WTC11 (cell line): ENCODE measurements at regions not wholly inside any gene's neighbourhood (a gene's known extent, or its start where the extent isn't known, plus 50 kb on each side); places are given as distances from the start of the nearest gene placed in this dataset.

Source experiments
- ATAC-seq: fragments of 200-7000 bp; cut with Tn5 transposase; 2 replicates; pipeline ENCODE4 v1.10.0; 2021; ENCODE audit warnings: mild to moderate bottlenecking, moderate library complexity
- CTCF ChIA-PET: fragments of 300-600 bp; sonication (Branson Sonifier 250); formaldehyde crosslinking; loops from one replicate; lab custom pipeline; 2021; ENCODE audit warnings: antibody characterized with exemption; lab: Charles Lee
- POLR2A ChIA-PET: fragments of 350-600 bp; sonication (Branson Sonifier 250); formaldehyde crosslinking; loops from one replicate; lab custom pipeline; 2021; ENCODE audit warnings: antibody characterized with exemption; lab: Charles Lee
- DNase-seq: peaks from one replicate; pipeline ENCODE4 v3.0.0; 2021; ENCODE audit warnings: low spot score
- H3K27ac Mint-ChIP-seq: 2 replicates; pipeline ENCODE4 v1.8.0; 2021; ENCODE audit warnings: mixed read lengths
- H3K27me3 Mint-ChIP-seq: 2 replicates; pipeline ENCODE4 v1.8.0; 2021; ENCODE audit warnings: low read depth, mild to moderate bottlenecking, moderate library complexity, mixed read lengths
- H3K36me3 Mint-ChIP-seq: 2 replicates; pipeline ENCODE4 v1.8.0; 2021; ENCODE audit warnings: mixed read lengths
- H3K4me1 Mint-ChIP-seq: 2 replicates; pipeline ENCODE4 v1.8.0; 2022; ENCODE audit warnings: mixed read lengths
- H3K4me3 Mint-ChIP-seq: 2 replicates; pipeline ENCODE4 v1.8.0; 2021; ENCODE audit warnings: mild to moderate bottlenecking, moderate library complexity, mixed read lengths
- H3K9me3 Mint-ChIP-seq: 2 replicates; pipeline ENCODE4 v1.8.0; 2021; ENCODE audit warnings: mixed read lengths
- AR ChIP-seq: fragments of 250-450 bp; sonication (Bioruptor Pico); IDR thresholded peaks from 2 replicates; pipeline ENCODE4 v1.9.0; 2021; ENCODE audit warnings: mild to moderate bottlenecking
- ATF6 ChIP-seq: sonication (generic); formaldehyde crosslinking; IDR thresholded peaks from 2 replicates; pipeline ENCODE4 v1.8.1; 2023; ENCODE audit warnings: mild to moderate bottlenecking, missing genetic modification reagents
- FOXK1 ChIP-seq: sonication (generic); formaldehyde crosslinking; IDR thresholded peaks from 2 replicates; pipeline ENCODE4 v1.8.0; 2022; ENCODE audit warnings: mild to moderate bottlenecking, moderate library complexity, missing genetic modification reagents
- FOXP1 ChIP-seq: sonication (generic); formaldehyde crosslinking; IDR thresholded peaks from 2 replicates; pipeline ENCODE4 v1.8.0; 2022; ENCODE audit warnings: missing genetic modification reagents, mild to moderate bottlenecking, moderate library complexity, borderline replicate concordance
- GABPB1 ChIP-seq: sonication (generic); formaldehyde crosslinking; IDR thresholded peaks from 2 replicates; pipeline ENCODE4 v1.8.1; 2023; ENCODE audit warnings: mild to moderate bottlenecking, missing genetic modification reagents
- GRHL2 ChIP-seq: fragments of 250-450 bp; sonication (Bioruptor Pico); IDR thresholded peaks from 2 replicates; pipeline ENCODE4 v1.8.0; 2022; ENCODE audit warnings: mild to moderate bottlenecking, moderate library complexity; ENCODE audit not compliant: insufficient replicate concordance, severe bottlenecking
- HMGA2 ChIP-seq: fragments of 250-450 bp; sonication (Bioruptor Pico); IDR thresholded peaks from 2 replicates; pipeline ENCODE4 v1.4.0; 2021; ENCODE audit warnings: mild to moderate bottlenecking, moderate library complexity
- JAZF1 ChIP-seq: fragments of 250-450 bp; sonication (Bioruptor Pico); IDR thresholded peaks from 2 replicates; pipeline ENCODE4 v1.9.0; 2021; ENCODE audit warnings: moderate library complexity, mild to moderate bottlenecking, inconsistent platforms
- NFATC4 ChIP-seq: fragments of 250-450 bp; sonication (Bioruptor Pico); IDR thresholded peaks from 2 replicates; pipeline ENCODE4 v1.9.0; 2021; ENCODE audit warnings: mild to moderate bottlenecking
- NFYB ChIP-seq: sonication (generic); formaldehyde crosslinking; conservative IDR thresholded peaks from 2 replicates; pipeline ENCODE4 v1.8.0; 2022; ENCODE audit warnings: low read depth, missing genetic modification reagents
- NR3C1 ChIP-seq: sonication (generic); formaldehyde crosslinking; conservative IDR thresholded peaks from 2 replicates; pipeline ENCODE4 v1.8.1; 2023; ENCODE audit warnings: low read depth, mild to moderate bottlenecking, missing genetic modification reagents
- PREB ChIP-seq: sonication (generic); formaldehyde crosslinking; IDR thresholded peaks from 2 replicates; pipeline ENCODE4 v1.8.1; 2022; ENCODE audit warnings: mild to moderate bottlenecking, missing genetic modification reagents, moderate library complexity, borderline replicate concordance
- SOX15 ChIP-seq: fragments of 250-450 bp; sonication (Bioruptor Pico); IDR thresholded peaks from 2 replicates; pipeline ENCODE4 v1.9.0; 2021; ENCODE audit warnings: mild to moderate bottlenecking
- TCF7 ChIP-seq: sonication (generic); formaldehyde crosslinking; IDR thresholded peaks from 2 replicates; pipeline ENCODE4 v1.8.0; 2022; ENCODE audit warnings: mild to moderate bottlenecking, low read depth, missing genetic modification reagents, moderate library complexity
- ZNF232 ChIP-seq: sonication (generic); formaldehyde crosslinking; IDR thresholded peaks from 2 replicates; pipeline ENCODE4 v1.8.0; 2022; ENCODE audit warnings: mild to moderate bottlenecking, missing genetic modification reagents
- ZNF317 ChIP-seq: sonication (generic); formaldehyde crosslinking; IDR thresholded peaks from 2 replicates; pipeline ENCODE4 v1.8.1; 2023; ENCODE audit warnings: low read depth, mild to moderate bottlenecking, moderate library complexity, missing genetic modification reagents, borderline replicate concordance
- TF ChIP-seq, protein P1 (sequence below): sonication (generic); formaldehyde crosslinking; IDR thresholded peaks from 2 replicates; pipeline ENCODE4 v1.8.0; 2022; ENCODE audit warnings: mild to moderate bottlenecking, missing genetic modification reagents
- TF ChIP-seq, protein P2 (sequence below): sonication (generic); formaldehyde crosslinking; IDR thresholded peaks from 2 replicates; pipeline ENCODE4 v1.8.0; 2022; ENCODE audit warnings: missing genetic modification reagents
- TF ChIP-seq, protein P3 (sequence below): sonication (generic); formaldehyde crosslinking; IDR thresholded peaks from 2 replicates; pipeline ENCODE4 v1.8.0; 2022; ENCODE audit warnings: mild to moderate bottlenecking, missing genetic modification reagents

GRCh38 chr5:40306869-40307487, 372.7 kb upstream of the PTGER4 start (continued):
- TF ChIP-seq PREB (CRISPR knock-in tag): no peak

DNA sequence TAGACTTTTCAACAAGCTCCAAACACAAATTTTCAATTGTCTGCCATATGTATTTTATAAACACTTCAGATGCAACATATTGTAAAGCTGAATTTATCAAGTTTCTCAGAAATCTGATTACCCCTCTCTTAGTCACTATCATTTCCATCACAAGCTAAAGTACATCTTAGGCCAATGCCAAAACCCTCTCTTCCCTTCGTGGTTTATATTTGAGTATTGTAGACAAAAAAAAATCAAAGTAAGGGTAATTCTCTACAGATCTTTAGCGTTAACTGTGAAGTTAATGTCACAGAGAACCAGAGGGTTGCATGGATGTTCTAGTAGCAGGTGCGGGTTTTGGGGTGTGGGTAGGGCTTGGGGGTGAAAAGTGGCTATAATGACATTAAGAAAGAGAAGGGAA, 387.7 kb upstream of the PTGER4 start:
- TF ChIP-seq JAZF1 (CRISPR knock-in tag): no peak
- TF ChIP-seq TCF7 (CRISPR knock-in tag): no peak
- no peak for TF ChIP-seq AR (CRISPR knock-in tag)
- no peak for TF ChIP-seq HMGA2 (CRISPR knock-in tag)
- TF ChIP-seq NR3C1: no peak
- TF ChIP-seq, protein P1, sequence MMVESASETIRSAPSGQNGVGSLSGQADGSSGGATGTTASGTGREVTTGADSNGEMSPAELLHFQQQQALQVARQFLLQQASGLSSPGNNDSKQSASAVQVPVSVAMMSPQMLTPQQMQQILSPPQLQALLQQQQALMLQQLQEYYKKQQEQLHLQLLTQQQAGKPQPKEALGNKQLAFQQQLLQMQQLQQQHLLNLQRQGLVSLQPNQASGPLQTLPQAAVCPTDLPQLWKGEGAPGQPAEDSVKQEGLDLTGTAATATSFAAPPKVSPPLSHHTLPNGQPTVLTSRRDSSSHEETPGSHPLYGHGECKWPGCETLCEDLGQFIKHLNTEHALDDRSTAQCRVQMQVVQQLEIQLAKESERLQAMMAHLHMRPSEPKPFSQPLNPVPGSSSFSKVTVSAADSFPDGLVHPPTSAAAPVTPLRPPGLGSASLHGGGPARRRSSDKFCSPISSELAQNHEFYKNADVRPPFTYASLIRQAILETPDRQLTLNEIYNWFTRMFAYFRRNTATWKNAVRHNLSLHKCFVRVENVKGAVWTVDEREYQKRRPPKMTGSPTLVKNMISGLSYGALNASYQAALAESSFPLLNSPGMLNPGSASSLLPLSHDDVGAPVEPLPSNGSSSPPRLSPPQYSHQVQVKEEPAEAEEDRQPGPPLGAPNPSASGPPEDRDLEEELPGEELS (CRISPR knock-in tag): no peak
- Mint-ChIP-seq H3K36me3 (no peaks in the 10 kb centered on the region), H3K27ac (no peak overlapping the region), H3K4me3 (no peak overlapping the region), H3K4me1 (no peaks in the 10 kb centered on the region), H3K9me3 (peaks cover 6% of the 10 kb centered on the region), H3K27me3 (no peaks in the 10 kb centered on the region)
- ChIA-PET POLR2A (no interaction called here), CTCF (no interaction called here)
- ATAC-seq: no peak
- no peak for DNase-seq

GRCh38 chr5:40291338-40291737, 388.4 kb upstream of the PTGER4 start:
- ChIA-PET POLR2A (no interaction called here), CTCF (no interaction called here)
- DNase-seq (no peak), ATAC-seq (no peak)
- Mint-ChIP-seq H3K27me3 (no peaks in the 10 kb centered on the region), H3K27ac (no peak overlapping the region), H3K4me1 (no peaks in the 10 kb centered on the region), H3K9me3 (peaks cover 4% of the 10 kb centered on the region; the same call in 1 of the 2 replicates), H3K4me3 (no peak overlapping the region), H3K36me3 (no peaks in the 10 kb centered on the region)
- TF ChIP-seq FOXP1 (CRISPR knock-in tag) (no peak), GRHL2 (CRISPR knock-in tag) (no peak), FOXK1 (CRISPR knock-in tag) (no peak), ATF6 (CRISPR knock-in tag) (no peak), NFYB (no peak), SOX15 (no peak), GABPB1 (no peak), ZNF317 (CRISPR knock-in tag) (no peak), ZNF232 (CRISPR knock-in tag) (no peak), NFATC4 (CRISPR knock-in tag) (no peak)
- TF ChIP-seq, protein P2, sequence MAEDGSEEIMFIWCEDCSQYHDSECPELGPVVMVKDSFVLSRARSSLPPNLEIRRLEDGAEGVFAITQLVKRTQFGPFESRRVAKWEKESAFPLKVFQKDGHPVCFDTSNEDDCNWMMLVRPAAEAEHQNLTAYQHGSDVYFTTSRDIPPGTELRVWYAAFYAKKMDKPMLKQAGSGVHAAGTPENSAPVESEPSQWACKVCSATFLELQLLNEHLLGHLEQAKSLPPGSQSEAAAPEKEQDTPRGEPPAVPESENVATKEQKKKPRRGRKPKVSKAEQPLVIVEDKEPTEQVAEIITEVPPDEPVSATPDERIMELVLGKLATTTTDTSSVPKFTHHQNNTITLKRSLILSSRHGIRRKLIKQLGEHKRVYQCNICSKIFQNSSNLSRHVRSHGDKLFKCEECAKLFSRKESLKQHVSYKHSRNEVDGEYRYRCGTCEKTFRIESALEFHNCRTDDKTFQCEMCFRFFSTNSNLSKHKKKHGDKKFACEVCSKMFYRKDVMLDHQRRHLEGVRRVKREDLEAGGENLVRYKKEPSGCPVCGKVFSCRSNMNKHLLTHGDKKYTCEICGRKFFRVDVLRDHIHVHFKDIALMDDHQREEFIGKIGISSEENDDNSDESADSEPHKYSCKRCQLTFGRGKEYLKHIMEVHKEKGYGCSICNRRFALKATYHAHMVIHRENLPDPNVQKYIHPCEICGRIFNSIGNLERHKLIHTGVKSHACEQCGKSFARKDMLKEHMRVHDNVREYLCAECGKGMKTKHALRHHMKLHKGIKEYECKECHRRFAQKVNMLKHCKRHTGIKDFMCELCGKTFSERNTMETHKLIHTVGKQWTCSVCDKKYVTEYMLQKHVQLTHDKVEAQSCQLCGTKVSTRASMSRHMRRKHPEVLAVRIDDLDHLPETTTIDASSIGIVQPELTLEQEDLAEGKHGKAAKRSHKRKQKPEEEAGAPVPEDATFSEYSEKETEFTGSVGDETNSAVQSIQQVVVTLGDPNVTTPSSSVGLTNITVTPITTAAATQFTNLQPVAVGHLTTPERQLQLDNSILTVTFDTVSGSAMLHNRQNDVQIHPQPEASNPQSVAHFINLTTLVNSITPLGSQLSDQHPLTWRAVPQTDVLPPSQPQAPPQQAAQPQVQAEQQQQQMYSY (CRISPR knock-in tag): no peak
- TF ChIP-seq, protein P3, sequence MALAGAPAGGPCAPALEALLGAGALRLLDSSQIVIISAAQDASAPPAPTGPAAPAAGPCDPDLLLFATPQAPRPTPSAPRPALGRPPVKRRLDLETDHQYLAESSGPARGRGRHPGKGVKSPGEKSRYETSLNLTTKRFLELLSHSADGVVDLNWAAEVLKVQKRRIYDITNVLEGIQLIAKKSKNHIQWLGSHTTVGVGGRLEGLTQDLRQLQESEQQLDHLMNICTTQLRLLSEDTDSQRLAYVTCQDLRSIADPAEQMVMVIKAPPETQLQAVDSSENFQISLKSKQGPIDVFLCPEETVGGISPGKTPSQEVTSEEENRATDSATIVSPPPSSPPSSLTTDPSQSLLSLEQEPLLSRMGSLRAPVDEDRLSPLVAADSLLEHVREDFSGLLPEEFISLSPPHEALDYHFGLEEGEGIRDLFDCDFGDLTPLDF: no peak
